Upper lobe of left lung (tissue), 4 donors: ENCODE measurements at regions not wholly inside any gene's neighbourhood (a gene's known extent, or its start where the extent isn't known, plus 50 kb on each side); places are given as distances from the start of the nearest gene placed in this dataset.

Experiments
- CTCF ChIP-seq, 6 experiments: fragments of 450-650 bp in 4 of 6; fragments of 200-600 bp in 2 of 6; sonication (generic) in 2 of 6; IDR thresholded peaks; one replicate each; pipeline ENCODE4 v1.5.1; 2016 to 2019; ENCODE audit warnings: antibody characterized with exemption in 6 of 6
- POLR2A ChIP-seq, 4 donors: fragments of 450-650 bp; IDR thresholded peaks; one replicate each; pipeline ENCODE4 v1.5.1; 2016 to 2017; ENCODE audit warnings: antibody characterized with exemption in 4 of 4, mild to moderate bottlenecking in 2 of 4
- POLR2AphosphoS5 ChIP-seq, 2 donors: sonication (generic); formaldehyde crosslinking; IDR thresholded peaks; one replicate each; pipeline ENCODE4 v1.5.1; 2017; ENCODE audit warnings: antibody characterized with exemption in 2 of 2

GRCh38 chr2:41222593-41222992 is 770.7 kb upstream of the SLC8A1 start:
- TF ChIP-seq POLR2A (IDR thresholded peaks at IDR 0.05) (no peak), CTCF (IDR thresholded peaks at IDR 0.05) (no peak), POLR2AphosphoS5 (IDR thresholded peaks at IDR 0.05) (no peak)
